OCI-LY3 (cell line): ENCODE measurements at regions not wholly inside any gene's neighbourhood (a gene's known extent, or its start where the extent isn't known, plus 50 kb on each side); places are given as distances from the start of the nearest gene placed in this dataset.

Source experiments
- CTCF ChIP-seq: fragments of 200-600, 300-600 bp; sonication (generic); IDR thresholded peaks from 2 replicates; pipeline ENCODE4 v1.5.1; 2014; ENCODE audit warnings: antibody characterized with exemption, low read length, low read depth
- EZH2phosphoT487 ChIP-seq: fragments of 200-600 bp; shearing (Covaris generic); IDR thresholded peaks from 2 replicates; pipeline ENCODE4 v1.6.1; 2018; ENCODE audit warnings: antibody characterized with exemption, mixed run types, low read depth

GRCh38 chr15:70306081-70306480 lies 208.4 kb upstream of the TLE3 start:
- TF ChIP-seq CTCF (no peak), EZH2phosphoT487 (no peak)
